ENCODE measurements at regions not wholly inside any gene's neighbourhood (a gene's known extent, or its start where the extent isn't known, plus 50 kb on each side); places are given as distances from the start of the nearest gene placed in this dataset.

DNA sequence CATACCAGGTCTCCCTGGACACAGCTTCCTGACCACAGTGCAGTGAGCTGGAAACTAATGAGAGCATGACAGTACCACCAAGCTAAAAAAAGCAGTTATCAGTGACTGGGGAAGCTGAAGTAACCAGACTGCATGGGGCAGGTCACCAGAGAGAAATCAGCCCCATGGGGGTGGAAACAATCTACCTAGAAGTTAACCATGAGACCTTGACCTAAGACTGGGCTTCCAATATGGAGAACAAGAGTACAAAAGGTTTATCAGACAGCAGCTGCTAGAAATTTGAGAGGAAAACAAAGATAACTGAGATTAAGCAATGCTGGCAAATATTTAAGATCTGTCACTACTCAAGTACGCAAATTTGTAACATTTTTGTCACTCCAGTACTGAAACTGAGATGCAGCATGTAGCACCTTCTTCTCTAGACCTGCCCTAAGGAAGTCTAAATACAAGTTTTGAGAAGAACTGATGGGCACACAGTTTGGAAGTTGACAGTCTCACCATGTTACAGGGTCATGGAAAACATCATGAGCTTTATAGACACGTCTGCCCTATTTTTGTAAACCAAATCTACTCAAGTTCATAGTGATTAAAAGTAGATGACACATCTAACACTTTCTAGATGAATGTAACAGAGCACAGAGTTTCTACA is 2641.8 kb upstream of the PCDH20 start:
- Histone ChIP-seq H3K4me3 (no peak overlapping the region), H3K27me3 (ENCODE audit: low read depth) (no peaks in the 10 kb centered on the region), H3K4me1 (no peaks in the 10 kb centered on the region), H3K36me3 (no peaks in the 10 kb centered on the region), H3K27ac (no peak overlapping the region), H3K9me3 (no peaks in the 10 kb centered on the region)
- intact Hi-C loops (cut with DNase I): no loop called here
- no peak for ATAC-seq
- TF ChIP-seq, protein P1, sequence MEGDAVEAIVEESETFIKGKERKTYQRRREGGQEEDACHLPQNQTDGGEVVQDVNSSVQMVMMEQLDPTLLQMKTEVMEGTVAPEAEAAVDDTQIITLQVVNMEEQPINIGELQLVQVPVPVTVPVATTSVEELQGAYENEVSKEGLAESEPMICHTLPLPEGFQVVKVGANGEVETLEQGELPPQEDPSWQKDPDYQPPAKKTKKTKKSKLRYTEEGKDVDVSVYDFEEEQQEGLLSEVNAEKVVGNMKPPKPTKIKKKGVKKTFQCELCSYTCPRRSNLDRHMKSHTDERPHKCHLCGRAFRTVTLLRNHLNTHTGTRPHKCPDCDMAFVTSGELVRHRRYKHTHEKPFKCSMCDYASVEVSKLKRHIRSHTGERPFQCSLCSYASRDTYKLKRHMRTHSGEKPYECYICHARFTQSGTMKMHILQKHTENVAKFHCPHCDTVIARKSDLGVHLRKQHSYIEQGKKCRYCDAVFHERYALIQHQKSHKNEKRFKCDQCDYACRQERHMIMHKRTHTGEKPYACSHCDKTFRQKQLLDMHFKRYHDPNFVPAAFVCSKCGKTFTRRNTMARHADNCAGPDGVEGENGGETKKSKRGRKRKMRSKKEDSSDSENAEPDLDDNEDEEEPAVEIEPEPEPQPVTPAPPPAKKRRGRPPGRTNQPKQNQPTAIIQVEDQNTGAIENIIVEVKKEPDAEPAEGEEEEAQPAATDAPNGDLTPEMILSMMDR (IDR thresholded peaks at IDR 0.05): no peak
- DNase-seq: no peak

DNA sequence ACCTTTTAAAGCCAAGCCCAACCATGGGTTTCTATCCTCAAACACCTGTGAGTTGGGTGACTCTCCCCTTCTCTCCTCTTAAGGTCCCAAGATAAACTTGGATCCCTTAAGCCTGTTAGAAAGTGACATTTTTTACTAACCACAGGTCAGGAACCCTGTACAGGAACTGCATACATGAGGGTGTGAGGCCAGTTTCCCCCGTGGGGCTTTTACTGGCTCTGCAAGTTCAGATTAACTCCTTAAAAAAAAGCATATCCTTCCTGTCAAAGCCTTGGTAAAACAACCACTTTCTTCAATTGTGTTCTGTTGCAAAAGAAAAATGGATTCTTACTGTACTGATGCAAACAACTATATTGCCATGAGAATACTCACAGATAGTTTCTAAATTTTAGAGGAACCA is 2638.7 kb upstream of the PCDH20 start:
- Histone ChIP-seq H3K4me1 (no peaks in the 10 kb centered on the region), H3K9me3 (no peaks in the 10 kb centered on the region), H3K4me3 (no peak overlapping the region), H3K27me3 (ENCODE audit: low read depth) (no peaks in the 10 kb centered on the region), H3K36me3 (no peaks in the 10 kb centered on the region), H3K27ac (no peak overlapping the region)
- ATAC-seq (no peak), DNase-seq (no peak)
- intact Hi-C loops (cut with DNase I): no loop called here
- TF ChIP-seq, protein P1 (IDR thresholded peaks at IDR 0.05): no peak

DNA sequence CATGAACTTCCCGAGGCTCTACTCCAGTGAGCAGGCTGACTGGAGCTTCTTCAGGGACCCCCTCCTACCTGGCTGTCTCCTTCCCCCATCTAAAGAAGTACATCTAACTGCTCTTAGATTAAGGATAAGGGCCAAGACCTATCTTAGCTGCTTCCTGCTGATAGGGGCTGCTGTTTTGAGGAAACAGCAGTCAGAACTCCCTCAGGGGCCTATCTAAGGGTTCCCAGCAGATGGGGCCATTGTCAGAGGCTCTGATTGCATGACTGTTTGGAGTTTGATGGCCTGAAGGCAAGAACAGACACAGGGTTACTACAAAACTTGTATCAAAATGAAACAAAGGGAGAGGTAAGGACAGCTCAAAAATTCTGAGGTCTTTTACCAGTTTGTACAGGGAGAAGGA is 2636.9 kb upstream of the PCDH20 start:
- H3K27ac ChIP-seq: no peak overlapping the region
- no peaks in the 10 kb centered on the region for H3K27me3 ChIP-seq (ENCODE audit: low read depth)
- no peak overlapping the region for H3K4me3 ChIP-seq
- H3K4me1 ChIP-seq: no peaks in the 10 kb centered on the region
- TF ChIP-seq, protein P1 (IDR thresholded peaks at IDR 0.05): no peak
- ATAC-seq (no peak), DNase-seq (no peak)
- intact Hi-C loops (cut with DNase I): no loop called here
- no peaks in the 10 kb centered on the region for H3K36me3 ChIP-seq
- no peaks in the 10 kb centered on the region for H3K9me3 ChIP-seq

DNA sequence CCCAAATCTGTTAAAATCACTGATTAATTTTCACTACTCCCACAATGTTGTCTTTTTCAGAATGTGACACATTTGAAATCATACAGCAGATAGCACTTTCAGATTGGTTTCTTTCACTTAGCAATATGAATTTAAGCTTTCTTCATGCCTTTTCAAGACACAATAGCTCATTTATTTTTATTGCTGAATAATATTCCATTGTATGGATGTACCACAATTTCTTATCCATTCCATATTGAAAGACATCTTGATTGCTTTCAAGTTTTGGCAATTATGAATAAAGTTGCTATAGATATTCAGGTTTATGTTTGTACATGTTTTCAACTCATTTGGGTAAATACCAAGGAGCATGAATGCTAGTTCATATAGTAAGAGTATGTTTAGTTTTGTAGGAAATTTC is 2635.6 kb upstream of the PCDH20 start:
- Histone ChIP-seq H3K9me3 (no peaks in the 10 kb centered on the region), H3K27me3 (ENCODE audit: low read depth) (no peaks in the 10 kb centered on the region), H3K36me3 (no peaks in the 10 kb centered on the region), H3K4me1 (no peaks in the 10 kb centered on the region), H3K27ac (no peak overlapping the region), H3K4me3 (no peak overlapping the region)
- intact Hi-C loops (cut with DNase I): no loop called here
- no peak for DNase-seq
- TF ChIP-seq, protein P1 (IDR thresholded peaks at IDR 0.05): no peak
- no peak for ATAC-seq

GRCh38 chr13:64041296-64041695 is 2625.6 kb upstream of the PCDH20 start:
- no peaks in the 10 kb centered on the region for H3K36me3 ChIP-seq
- TF ChIP-seq, protein P1 (IDR thresholded peaks at IDR 0.05): no peak
- ATAC-seq (no peak), DNase-seq (no peak)
- H3K4me3 ChIP-seq: no peak overlapping the region
- intact Hi-C loops (cut with DNase I): no loop called here
- H3K9me3 ChIP-seq: no peaks in the 10 kb centered on the region
- no peaks in the 10 kb centered on the region for H3K4me1 ChIP-seq
- H3K27ac ChIP-seq: no peak overlapping the region
- no peaks in the 10 kb centered on the region for H3K27me3 ChIP-seq (ENCODE audit: low read depth)

Data from lower lobe of right lung (tissue), 2 donors.